ENCODE measurements at regions not wholly inside any gene's neighbourhood (a gene's known extent, or its start where the extent isn't known, plus 50 kb on each side); places are given as distances from the start of the nearest gene placed in this dataset.

- no peaks in the 10 kb centered on the region for H3K36me3 ChIP-seq
- H3K27ac ChIP-seq, result no peak overlapping the region
- H3K4me1 ChIP-seq, result no peaks in the 10 kb centered on the region
- WGBS, 5 donors, result 86 to 94% (median 90%) methylated on average over 2 of the region's 2 CpGs
- no peaks in the 10 kb centered on the region for H3K9me3 ChIP-seq
- intact Hi-C loops (cut with DNase I; ENCODE audit: low total_unique reads), result no loop called here
- H3K27me3 ChIP-seq, result no peaks in the 10 kb centered on the region
- no peak for TF ChIP-seq EP300 (IDR thresholded peaks at IDR 0.05)
- TF ChIP-seq POLR2A (IDR thresholded peaks at IDR 0.05), result no peak
- no peak for TF ChIP-seq CTCF (IDR thresholded peaks at IDR 0.05)
- no peak for TF ChIP-seq POLR2AphosphoS5 (IDR thresholded peaks at IDR 0.05)
- no peak for DNase-seq
- no peak overlapping the region for H3K4me3 ChIP-seq
These were observed 407.3 kb downstream of the PLCL1 start for GRCh38 chr2:198211706-198212105.

- no peak for TF ChIP-seq POLR2A (IDR thresholded peaks at IDR 0.05)
- no peak for TF ChIP-seq POLR2AphosphoS5 (IDR thresholded peaks at IDR 0.05)
- TF ChIP-seq CTCF (IDR thresholded peaks at IDR 0.05), result no peak
- TF ChIP-seq EP300 (IDR thresholded peaks at IDR 0.05), result no peak
- Histone ChIP-seq H3K4me1 (no peaks in the 10 kb centered on the region), H3K9me3 (no peaks in the 10 kb centered on the region), H3K36me3 (no peaks in the 10 kb centered on the region), H3K27ac (no peak overlapping the region), H3K4me3 (no peak overlapping the region), H3K27me3 (no peaks in the 10 kb centered on the region)
- no peak for DNase-seq
- intact Hi-C loops (cut with DNase I; ENCODE audit: low total_unique reads), result no loop called here
- WGBS, 5 donors, result 58 to 78% (median 73%) methylated on average over 3 of the region's 3 CpGs
These were observed 399.1 kb downstream of the PLCL1 start for GRCh38 chr2:198203336-198204069.

Small RNA genes in the stretch of these regions (small RNA-seq; reads per million reads assigned to genes)
- gene RNU7-147P, result 0 reads per million in 4 donors

All from stomach (tissue), 8 donors.